ENCODE measurements at regions not wholly inside any gene's neighbourhood (a gene's known extent, or its start where the extent isn't known, plus 50 kb on each side); places are given as distances from the start of the nearest gene placed in this dataset.

- no peaks in the 10 kb centered on the region for H3K4me1 Mint-ChIP-seq
- H3K27me3 Mint-ChIP-seq: no peaks in the 10 kb centered on the region
- no peak overlapping the region for H3K27ac Mint-ChIP-seq (ENCODE audit: low read depth)
- ATAC-seq (replicated peaks; ENCODE audit: extremely low read depth, poor library complexity, severe bottlenecking): no peak
- H3K9me3 Mint-ChIP-seq: peaks cover 14% of the 10 kb centered on the region
- no peak overlapping the region for H3K4me3 Mint-ChIP-seq
- DNase-seq (ENCODE audit: low spot score in 2 of 2): no peak
- no peaks in the 10 kb centered on the region for H3K36me3 Mint-ChIP-seq (ENCODE audit: insufficient read depth)
These were observed 188.9 kb downstream of the CBLN1 start for GRCh38 chr16:49092704-49093103.

DNA sequence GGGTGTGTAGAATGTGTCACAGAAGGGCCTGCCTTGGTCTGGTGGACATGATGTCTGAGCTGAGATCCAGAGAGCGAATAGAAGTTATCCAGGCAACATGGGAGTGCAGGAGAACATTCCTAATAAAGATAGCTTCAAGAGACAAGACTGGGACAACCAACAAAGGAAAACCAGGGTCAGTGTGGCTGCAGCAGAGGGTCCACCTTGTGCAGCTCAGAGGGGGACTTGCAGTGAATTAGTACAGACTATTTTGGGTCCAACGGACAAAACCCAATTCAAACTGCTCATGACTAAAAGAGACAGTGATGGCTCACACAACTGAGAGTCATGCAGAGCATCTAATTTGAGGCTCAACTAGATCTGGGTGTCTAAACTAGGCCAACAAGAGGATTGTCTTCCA lies 192.1 kb downstream of the CBLN1 start:
- H3K36me3 Mint-ChIP-seq (ENCODE audit: insufficient read depth): no peaks in the 10 kb centered on the region
- ATAC-seq (replicated peaks; ENCODE audit: extremely low read depth, poor library complexity, severe bottlenecking) (no peak), DNase-seq (ENCODE audit: low spot score in 2 of 2) (no peak)
- H3K4me3 Mint-ChIP-seq: no peak overlapping the region
- no peak overlapping the region for H3K27ac Mint-ChIP-seq (ENCODE audit: low read depth)
- no peaks in the 10 kb centered on the region for H3K27me3 Mint-ChIP-seq
- H3K9me3 Mint-ChIP-seq: peaks cover 22% of the 10 kb centered on the region
- no peaks in the 10 kb centered on the region for H3K4me1 Mint-ChIP-seq

- Mint-ChIP-seq H3K4me3 (no peak overlapping the region), H3K9me3 (peaks cover 27% of the 10 kb centered on the region), H3K4me1 (no peaks in the 10 kb centered on the region), H3K27me3 (no peaks in the 10 kb centered on the region), H3K27ac (ENCODE audit: low read depth) (no peak overlapping the region), H3K36me3 (ENCODE audit: insufficient read depth) (no peaks in the 10 kb centered on the region)
- DNase-seq (ENCODE audit: low spot score in 2 of 2) (no peak), ATAC-seq (replicated peaks; ENCODE audit: extremely low read depth, poor library complexity, severe bottlenecking) (no peak)
These were observed 192.6 kb downstream of the CBLN1 start for GRCh38 chr16:49089039-49089438.

- Mint-ChIP-seq H3K27me3 (no peaks in the 10 kb centered on the region), H3K4me1 (no peaks in the 10 kb centered on the region), H3K9me3 (peaks cover 38% of the 10 kb centered on the region), H3K27ac (ENCODE audit: low read depth) (no peak overlapping the region), H3K36me3 (ENCODE audit: insufficient read depth) (no peaks in the 10 kb centered on the region), H3K4me3 (no peak overlapping the region)
- ATAC-seq (replicated peaks; ENCODE audit: extremely low read depth, poor library complexity, severe bottlenecking): no peak
- no peak for DNase-seq (ENCODE audit: low spot score in 2 of 2)
These were observed 196.0 kb downstream of the CBLN1 start for GRCh38 chr16:49085686-49086085.

DNA sequence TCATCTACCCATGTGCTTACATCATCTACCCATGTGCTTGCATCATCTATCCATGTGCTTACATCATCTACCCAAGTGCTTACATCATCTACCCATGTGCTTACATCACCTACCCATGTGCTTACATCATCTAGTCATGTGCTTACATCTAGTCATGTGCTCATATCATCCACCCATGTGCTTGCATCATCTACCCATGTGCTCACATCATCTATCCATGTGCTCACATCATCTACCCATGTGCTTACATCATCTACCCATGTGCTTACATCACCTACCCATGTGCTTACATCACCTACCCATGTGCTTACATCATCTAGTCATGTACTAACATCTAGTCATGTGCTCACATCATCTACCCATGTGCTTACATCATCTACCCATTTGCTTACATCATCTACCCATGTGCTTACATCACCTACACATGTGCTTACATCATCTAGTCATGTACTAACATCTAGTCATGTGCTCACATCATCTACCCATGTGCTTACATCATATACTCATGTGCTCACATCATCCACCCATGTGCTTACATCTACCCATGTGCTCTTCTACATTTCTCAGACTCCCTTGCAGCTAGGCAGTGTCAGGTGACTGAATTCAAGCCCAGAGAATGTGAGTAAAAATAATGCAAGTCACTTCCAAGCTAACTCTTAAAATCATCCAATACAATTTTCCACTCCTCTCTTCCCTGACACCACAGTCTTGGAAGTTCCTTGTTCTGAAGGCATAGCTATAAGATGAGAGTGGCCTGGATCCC lies 196.8 kb downstream of the CBLN1 start:
- no peaks in the 10 kb centered on the region for H3K27me3 Mint-ChIP-seq
- no peak overlapping the region for H3K27ac Mint-ChIP-seq (ENCODE audit: low read depth)
- peaks cover 39% of the 10 kb centered on the region for H3K9me3 Mint-ChIP-seq
- no peak overlapping the region for H3K4me3 Mint-ChIP-seq
- no peaks in the 10 kb centered on the region for H3K36me3 Mint-ChIP-seq (ENCODE audit: insufficient read depth)
- ATAC-seq (replicated peaks; ENCODE audit: extremely low read depth, poor library complexity, severe bottlenecking) (no peak), DNase-seq (ENCODE audit: low spot score in 2 of 2) (no peak)
- H3K4me1 Mint-ChIP-seq: no peaks in the 10 kb centered on the region

- Mint-ChIP-seq H3K27ac (ENCODE audit: low read depth) (no peak overlapping the region), H3K9me3 (peaks cover 44% of the 10 kb centered on the region), H3K4me1 (no peaks in the 10 kb centered on the region), H3K36me3 (ENCODE audit: insufficient read depth) (no peaks in the 10 kb centered on the region), H3K27me3 (no peaks in the 10 kb centered on the region), H3K4me3 (no peak overlapping the region)
- DNase-seq (ENCODE audit: low spot score in 2 of 2) (no peak), ATAC-seq (replicated peaks; ENCODE audit: extremely low read depth, poor library complexity, severe bottlenecking) (no peak)
These were observed 200.1 kb downstream of the CBLN1 start for GRCh38 chr16:49081554-49081953.

GRCh38 chr16:49081086-49081485 lies 200.6 kb downstream of the CBLN1 start:
- Mint-ChIP-seq H3K36me3 (ENCODE audit: insufficient read depth) (no peaks in the 10 kb centered on the region), H3K27me3 (no peaks in the 10 kb centered on the region), H3K27ac (ENCODE audit: low read depth) (no peak overlapping the region), H3K4me1 (no peaks in the 10 kb centered on the region), H3K4me3 (no peak overlapping the region), H3K9me3 (peaks cover 44% of the 10 kb centered on the region)
- ATAC-seq (replicated peaks; ENCODE audit: extremely low read depth, poor library complexity, severe bottlenecking) (no peak), DNase-seq (ENCODE audit: low spot score in 2 of 2) (no peak)

DNA sequence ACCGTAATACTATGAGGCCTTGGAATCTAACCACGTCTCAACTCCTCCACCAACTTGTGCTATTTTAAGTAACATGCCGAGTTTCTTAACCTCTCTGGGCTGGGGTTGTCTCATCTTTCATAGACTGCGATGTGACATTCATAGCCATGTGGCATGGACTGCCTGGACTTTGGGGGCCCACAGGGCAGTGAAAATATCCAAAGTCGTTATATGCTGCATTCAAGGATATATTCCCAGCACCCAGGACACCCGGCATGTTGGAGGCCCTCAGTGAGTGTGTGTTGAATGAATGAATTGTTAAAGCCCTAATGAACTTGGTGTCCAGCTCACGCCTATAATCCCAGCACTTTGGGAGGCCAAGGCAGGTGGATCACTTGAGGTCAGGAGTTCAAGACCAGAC lies 203.1 kb downstream of the CBLN1 start:
- no peaks in the 10 kb centered on the region for H3K36me3 Mint-ChIP-seq (ENCODE audit: insufficient read depth)
- no peak for ATAC-seq (replicated peaks; ENCODE audit: extremely low read depth, poor library complexity, severe bottlenecking)
- H3K4me3 Mint-ChIP-seq: no peak overlapping the region
- no peaks in the 10 kb centered on the region for H3K27me3 Mint-ChIP-seq
- H3K4me1 Mint-ChIP-seq: no peaks in the 10 kb centered on the region
- DNase-seq (ENCODE audit: low spot score in 2 of 2): no peak
- peaks cover 34% of the 10 kb centered on the region for H3K9me3 Mint-ChIP-seq
- no peak overlapping the region for H3K27ac Mint-ChIP-seq (ENCODE audit: low read depth)

DNA sequence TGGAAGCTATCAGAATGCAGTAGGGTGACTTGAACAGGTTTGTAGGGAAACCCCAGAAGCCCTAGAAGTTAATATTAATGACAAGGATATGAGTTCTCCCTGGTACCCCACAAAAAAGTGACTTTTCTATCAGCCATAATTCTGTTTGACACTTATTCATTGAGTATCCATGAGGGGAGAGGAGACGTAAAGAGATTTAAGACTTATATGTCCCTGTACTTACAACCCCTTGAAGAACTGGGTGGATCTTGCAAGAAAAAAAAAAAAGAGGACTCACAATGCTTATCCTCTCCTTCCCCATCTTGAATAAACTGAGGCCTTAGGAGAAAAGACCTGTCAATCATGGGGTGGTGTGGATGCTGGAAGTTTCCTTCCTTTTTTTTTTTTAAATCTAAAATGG lies 203.5 kb downstream of the CBLN1 start:
- no peak for DNase-seq (ENCODE audit: low spot score in 2 of 2)
- no peak overlapping the region for H3K4me3 Mint-ChIP-seq

GRCh38 chr16:49075709-49076108 lies 205.9 kb downstream of the CBLN1 start:
- H3K4me1 Mint-ChIP-seq: no peaks in the 10 kb centered on the region
- ATAC-seq (replicated peaks; ENCODE audit: extremely low read depth, poor library complexity, severe bottlenecking): no peak
- DNase-seq (ENCODE audit: low spot score in 2 of 2): no peak
- H3K36me3 Mint-ChIP-seq (ENCODE audit: insufficient read depth): no peaks in the 10 kb centered on the region
- peaks cover 32% of the 10 kb centered on the region for H3K9me3 Mint-ChIP-seq
- H3K27ac Mint-ChIP-seq (ENCODE audit: low read depth): no peak overlapping the region
- H3K4me3 Mint-ChIP-seq: no peak overlapping the region
- no peaks in the 10 kb centered on the region for H3K27me3 Mint-ChIP-seq

More for the DNA sequence above, 203.5 kb downstream of the CBLN1 start:
- Mint-ChIP-seq H3K4me1 (no peaks in the 10 kb centered on the region), H3K9me3 (peaks cover 34% of the 10 kb centered on the region), H3K27ac (ENCODE audit: low read depth) (no peak overlapping the region), H3K36me3 (ENCODE audit: insufficient read depth) (no peaks in the 10 kb centered on the region), H3K27me3 (no peaks in the 10 kb centered on the region)
- no peak for ATAC-seq (replicated peaks; ENCODE audit: extremely low read depth, poor library complexity, severe bottlenecking)

DNA sequence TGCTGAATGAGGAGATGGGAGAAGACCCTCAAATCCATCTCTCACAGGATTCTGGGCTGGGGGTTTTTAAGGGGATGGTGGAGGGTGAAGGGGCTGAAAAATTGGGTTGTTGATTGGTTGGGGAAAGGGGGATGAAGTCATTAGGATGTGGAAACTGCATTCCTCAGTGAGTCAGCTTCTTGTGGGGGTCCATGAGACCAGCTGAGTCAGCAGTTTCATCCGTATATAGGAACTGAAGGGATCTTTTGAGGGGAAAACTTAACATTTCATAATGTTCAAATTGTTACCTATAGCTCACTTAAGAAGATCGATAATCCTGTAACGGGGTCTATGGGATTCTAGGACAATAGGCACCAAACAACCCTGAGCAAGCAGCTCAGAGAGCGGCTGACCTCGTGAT lies 213.4 kb downstream of the CBLN1 start:
- no peak overlapping the region for H3K4me3 Mint-ChIP-seq
- no peaks in the 10 kb centered on the region for H3K36me3 Mint-ChIP-seq (ENCODE audit: insufficient read depth)
- no peaks in the 10 kb centered on the region for H3K4me1 Mint-ChIP-seq
- no peak overlapping the region for H3K27ac Mint-ChIP-seq (ENCODE audit: low read depth)
- peaks cover 14% of the 10 kb centered on the region for H3K9me3 Mint-ChIP-seq
- ATAC-seq (replicated peaks; ENCODE audit: extremely low read depth, poor library complexity, severe bottlenecking) (no peak), DNase-seq (ENCODE audit: low spot score in 2 of 2) (no peak)
- no peaks in the 10 kb centered on the region for H3K27me3 Mint-ChIP-seq

DNA sequence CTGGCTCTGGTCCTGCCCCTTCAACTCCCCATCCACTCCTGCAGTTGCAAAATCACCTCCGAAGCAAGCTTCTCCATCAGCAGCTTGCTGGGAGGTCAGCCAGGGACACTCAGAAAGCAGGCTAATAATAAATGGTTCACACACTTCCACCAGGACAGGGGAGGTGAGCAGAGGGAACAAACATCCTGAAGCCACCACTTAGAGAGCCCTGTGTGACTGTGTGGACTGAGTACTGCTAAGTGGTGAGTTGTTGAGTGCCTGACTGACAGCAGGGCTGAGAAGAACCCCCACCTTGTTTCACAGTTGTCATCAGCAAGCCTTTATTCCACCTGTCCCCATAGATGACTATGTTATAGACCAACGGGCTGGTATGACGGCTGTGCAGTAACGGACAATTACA lies 213.9 kb downstream of the CBLN1 start:
- ATAC-seq (replicated peaks; ENCODE audit: extremely low read depth, poor library complexity, severe bottlenecking): no peak
- no peaks in the 10 kb centered on the region for H3K36me3 Mint-ChIP-seq (ENCODE audit: insufficient read depth)
- no peaks in the 10 kb centered on the region for H3K27me3 Mint-ChIP-seq
- DNase-seq (ENCODE audit: low spot score in 2 of 2): no peak
- H3K4me1 Mint-ChIP-seq: no peaks in the 10 kb centered on the region
- peaks cover 14% of the 10 kb centered on the region for H3K9me3 Mint-ChIP-seq
- H3K27ac Mint-ChIP-seq (ENCODE audit: low read depth): no peak overlapping the region
- no peak overlapping the region for H3K4me3 Mint-ChIP-seq

DNA sequence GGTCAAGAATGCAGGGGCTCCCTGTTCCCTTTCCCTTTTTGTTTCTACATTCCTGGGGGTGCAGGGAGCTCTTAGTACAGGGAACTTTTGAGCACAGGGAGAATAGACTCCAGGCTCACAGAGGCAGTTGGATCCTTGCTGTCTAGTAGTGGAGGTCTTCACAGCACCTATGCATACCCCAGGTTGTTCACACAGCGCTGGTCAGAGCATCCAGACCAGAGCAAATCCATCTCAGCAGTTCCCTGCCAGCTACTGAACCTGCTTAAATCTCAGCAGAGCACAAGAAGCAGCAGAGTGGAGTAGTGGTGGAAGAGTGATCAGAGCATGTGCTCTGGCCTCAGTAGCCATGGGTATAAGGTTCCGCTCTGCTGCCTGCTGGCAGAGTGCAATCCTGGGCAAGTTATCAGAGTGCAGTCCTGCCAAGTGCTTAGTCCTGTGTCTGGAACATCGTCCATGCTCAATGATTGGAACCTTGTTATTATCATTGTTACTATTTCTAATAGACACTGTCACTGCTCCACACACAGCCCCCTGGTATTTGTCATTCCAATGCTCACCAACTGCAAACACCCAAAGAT lies 220.4 kb downstream of the CBLN1 start:
- Mint-ChIP-seq H3K36me3 (ENCODE audit: insufficient read depth) (no peaks in the 10 kb centered on the region), H3K27ac (ENCODE audit: low read depth) (no peak overlapping the region), H3K9me3 (peaks cover 7% of the 10 kb centered on the region), H3K4me3 (no peak overlapping the region), H3K4me1 (no peaks in the 10 kb centered on the region), H3K27me3 (no peaks in the 10 kb centered on the region)
- DNase-seq (ENCODE audit: low spot score in 2 of 2): no peak
- no peak for ATAC-seq (replicated peaks; ENCODE audit: extremely low read depth, poor library complexity, severe bottlenecking)

Data from central memory CD8-positive, alpha-beta T cell (primary cell).